ENCODE measurements at regions not wholly inside any gene's neighbourhood (a gene's known extent, or its start where the extent isn't known, plus 50 kb on each side); places are given as distances from the start of the nearest gene placed in this dataset.

DNA sequence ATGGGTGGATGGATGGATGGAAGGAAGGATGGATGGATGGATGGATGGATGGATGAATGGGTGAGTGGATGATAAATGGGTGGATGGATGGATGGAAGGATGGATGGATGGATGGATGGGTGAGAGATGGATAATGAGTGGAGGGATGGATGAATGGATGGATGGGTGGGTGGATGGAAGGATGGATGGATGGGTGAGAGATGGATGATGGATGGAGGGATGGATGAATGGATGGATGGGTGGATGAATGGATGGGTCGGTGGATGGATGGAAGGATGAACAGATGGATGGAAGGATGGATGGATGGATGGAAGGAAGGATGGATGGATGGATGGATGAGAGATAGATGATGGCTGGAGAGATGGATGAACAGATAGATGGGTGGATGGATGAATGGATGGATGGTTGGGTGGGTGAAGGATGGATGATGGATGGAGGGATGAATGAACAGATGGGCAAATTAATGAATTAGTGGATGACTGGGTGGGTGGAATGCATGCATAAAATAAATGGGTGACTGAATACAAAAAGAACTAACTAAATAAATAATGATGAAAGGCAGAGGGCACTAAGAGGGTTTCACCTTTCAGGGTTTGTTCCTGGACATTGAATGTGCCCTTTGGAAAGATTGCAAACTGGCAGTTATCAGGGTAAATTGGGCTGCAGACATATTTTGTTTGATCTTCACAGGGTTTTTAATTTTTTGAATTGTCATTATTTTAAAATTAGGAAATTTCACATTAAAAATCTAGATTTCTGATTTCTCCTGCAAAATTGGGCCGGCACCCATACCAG, 50.9 kb upstream of the PTPN1 start:
- DNase-seq = no peak
- H3K4me1 Mint-ChIP-seq (ENCODE audit: low read depth) = peaks cover 12% of the 10 kb centered on the region
- no peak overlapping the region for H3K4me3 Mint-ChIP-seq
- no peaks in the 10 kb centered on the region for H3K36me3 Mint-ChIP-seq (ENCODE audit: low read depth)
- H3K27me3 Mint-ChIP-seq = peaks cover 5% of the 10 kb centered on the region
- no peak overlapping the region for H3K27ac Mint-ChIP-seq
- no peaks in the 10 kb centered on the region for H3K9me3 Mint-ChIP-seq

DNA sequence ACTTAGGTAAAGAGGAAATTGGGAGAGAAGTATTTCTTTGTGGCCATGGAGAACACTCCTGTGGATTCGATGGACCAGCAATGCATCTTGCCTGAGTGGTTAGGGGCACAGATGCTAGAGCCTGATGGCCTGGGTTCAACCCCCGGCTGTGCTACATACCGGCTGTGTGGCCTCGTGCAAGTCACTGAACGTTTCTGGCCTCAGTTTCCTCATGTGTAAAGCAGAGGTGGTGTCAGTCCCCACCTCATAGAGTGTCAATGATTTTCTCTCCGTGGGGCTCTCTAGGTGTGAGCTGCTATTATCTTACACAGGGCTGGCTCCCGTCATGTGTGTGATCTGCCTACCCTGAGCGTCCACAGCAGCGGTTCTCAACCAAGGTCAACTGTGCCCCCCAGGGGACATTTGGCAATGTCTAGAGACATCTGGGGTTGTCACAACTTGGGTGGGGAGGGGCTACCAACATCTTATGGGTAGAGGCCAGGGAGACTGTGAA, 50.0 kb upstream of the PTPN1 start:
- Mint-ChIP-seq H3K27ac (no peak overlapping the region), H3K27me3 (peaks cover 6% of the 10 kb centered on the region), H3K4me1 (ENCODE audit: low read depth) (peaks cover 13% of the 10 kb centered on the region), H3K4me3 (no peak overlapping the region), H3K36me3 (ENCODE audit: low read depth) (no peaks in the 10 kb centered on the region), H3K9me3 (no peaks in the 10 kb centered on the region)
- no peak for DNase-seq
